ENCODE measurements at regions not wholly inside any gene's neighbourhood (a gene's known extent, or its start where the extent isn't known, plus 50 kb on each side); places are given as distances from the start of the nearest gene placed in this dataset.

DNA sequence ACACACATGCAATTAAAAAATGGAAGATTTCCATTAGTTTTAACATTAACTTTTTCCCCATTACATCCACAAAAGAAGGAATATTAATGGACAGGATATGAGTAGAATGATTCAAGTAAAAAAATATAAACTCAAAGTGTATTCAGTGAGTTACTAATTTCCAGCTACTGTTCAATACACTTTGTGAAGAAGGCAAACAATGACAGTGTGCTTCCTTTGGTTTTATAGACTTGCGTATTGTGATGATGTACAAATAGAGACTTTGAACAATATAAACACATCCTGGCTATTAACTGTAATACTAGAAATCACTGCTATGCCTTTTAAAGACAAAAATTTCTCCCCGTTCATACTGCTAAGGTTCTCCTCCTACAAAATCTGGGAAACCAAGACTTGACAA, 171.4 kb downstream of the ASB9 start:
- TF ChIP-seq, protein P1, sequence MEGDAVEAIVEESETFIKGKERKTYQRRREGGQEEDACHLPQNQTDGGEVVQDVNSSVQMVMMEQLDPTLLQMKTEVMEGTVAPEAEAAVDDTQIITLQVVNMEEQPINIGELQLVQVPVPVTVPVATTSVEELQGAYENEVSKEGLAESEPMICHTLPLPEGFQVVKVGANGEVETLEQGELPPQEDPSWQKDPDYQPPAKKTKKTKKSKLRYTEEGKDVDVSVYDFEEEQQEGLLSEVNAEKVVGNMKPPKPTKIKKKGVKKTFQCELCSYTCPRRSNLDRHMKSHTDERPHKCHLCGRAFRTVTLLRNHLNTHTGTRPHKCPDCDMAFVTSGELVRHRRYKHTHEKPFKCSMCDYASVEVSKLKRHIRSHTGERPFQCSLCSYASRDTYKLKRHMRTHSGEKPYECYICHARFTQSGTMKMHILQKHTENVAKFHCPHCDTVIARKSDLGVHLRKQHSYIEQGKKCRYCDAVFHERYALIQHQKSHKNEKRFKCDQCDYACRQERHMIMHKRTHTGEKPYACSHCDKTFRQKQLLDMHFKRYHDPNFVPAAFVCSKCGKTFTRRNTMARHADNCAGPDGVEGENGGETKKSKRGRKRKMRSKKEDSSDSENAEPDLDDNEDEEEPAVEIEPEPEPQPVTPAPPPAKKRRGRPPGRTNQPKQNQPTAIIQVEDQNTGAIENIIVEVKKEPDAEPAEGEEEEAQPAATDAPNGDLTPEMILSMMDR (IDR thresholded peaks at IDR 0.05), result no peak
- TF ChIP-seq EP300 (IDR thresholded peaks at IDR 0.05), result no peak
- TF ChIP-seq POLR2AphosphoS5 (IDR thresholded peaks at IDR 0.05), result no peak
- TF ChIP-seq POLR2A (IDR thresholded peaks at IDR 0.05), result no peak
